ENCODE measurements at regions not wholly inside any gene's neighbourhood (a gene's known extent, or its start where the extent isn't known, plus 50 kb on each side); places are given as distances from the start of the nearest gene placed in this dataset.

DNA sequence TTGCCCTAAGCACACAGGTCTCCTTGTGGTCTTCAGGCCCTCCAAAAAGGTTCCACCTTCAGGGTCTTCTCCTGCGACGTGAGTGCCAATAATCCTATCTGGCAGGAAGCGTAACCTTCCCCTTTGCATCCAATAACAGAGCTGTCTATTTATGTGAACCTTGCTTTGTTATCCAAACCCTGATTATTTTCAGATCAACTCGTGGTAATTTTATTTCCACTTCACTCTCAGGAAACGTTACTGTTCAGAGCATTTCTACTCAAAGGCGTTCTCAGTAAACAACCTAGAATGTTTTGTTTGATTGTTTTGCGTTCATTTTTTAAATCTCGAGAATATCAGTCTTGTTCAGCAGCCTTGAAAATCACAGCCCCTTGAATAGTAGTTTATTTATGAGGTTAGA, 232.3 kb upstream of the KLF6 start:
- ATAC-seq (no peak), DNase-seq (no peak)
- H3K27ac Mint-ChIP-seq: no peak overlapping the region
- H3K4me1 Mint-ChIP-seq (ENCODE audit: low read depth): peaks cover 25% of the 10 kb centered on the region
- CTCF ChIA-PET: no interaction called here
- H3K27me3 Mint-ChIP-seq: peaks cover 2% of the 10 kb centered on the region
- no peaks in the 10 kb centered on the region for H3K36me3 Mint-ChIP-seq (ENCODE audit: low read depth)
- H3K9me3 Mint-ChIP-seq: peaks cover 3% of the 10 kb centered on the region
- H3K4me3 Mint-ChIP-seq: no peak overlapping the region
- intact Hi-C loops (cut with micrococcal nuclease): no loop called here
- POLR2A ChIA-PET: no interaction called here
- TF ChIP-seq, protein P1, sequence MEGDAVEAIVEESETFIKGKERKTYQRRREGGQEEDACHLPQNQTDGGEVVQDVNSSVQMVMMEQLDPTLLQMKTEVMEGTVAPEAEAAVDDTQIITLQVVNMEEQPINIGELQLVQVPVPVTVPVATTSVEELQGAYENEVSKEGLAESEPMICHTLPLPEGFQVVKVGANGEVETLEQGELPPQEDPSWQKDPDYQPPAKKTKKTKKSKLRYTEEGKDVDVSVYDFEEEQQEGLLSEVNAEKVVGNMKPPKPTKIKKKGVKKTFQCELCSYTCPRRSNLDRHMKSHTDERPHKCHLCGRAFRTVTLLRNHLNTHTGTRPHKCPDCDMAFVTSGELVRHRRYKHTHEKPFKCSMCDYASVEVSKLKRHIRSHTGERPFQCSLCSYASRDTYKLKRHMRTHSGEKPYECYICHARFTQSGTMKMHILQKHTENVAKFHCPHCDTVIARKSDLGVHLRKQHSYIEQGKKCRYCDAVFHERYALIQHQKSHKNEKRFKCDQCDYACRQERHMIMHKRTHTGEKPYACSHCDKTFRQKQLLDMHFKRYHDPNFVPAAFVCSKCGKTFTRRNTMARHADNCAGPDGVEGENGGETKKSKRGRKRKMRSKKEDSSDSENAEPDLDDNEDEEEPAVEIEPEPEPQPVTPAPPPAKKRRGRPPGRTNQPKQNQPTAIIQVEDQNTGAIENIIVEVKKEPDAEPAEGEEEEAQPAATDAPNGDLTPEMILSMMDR (IDR thresholded peaks at IDR 0.05): no peak

GRCh38 chr10:4016214-4016740, 231.3 kb upstream of the KLF6 start:
- Mint-ChIP-seq H3K4me1 (ENCODE audit: low read depth) (peaks cover 23% of the 10 kb centered on the region), H3K9me3 (peaks cover 3% of the 10 kb centered on the region), H3K27me3 (peaks cover 2% of the 10 kb centered on the region), H3K36me3 (ENCODE audit: low read depth) (no peaks in the 10 kb centered on the region), H3K27ac (no peak overlapping the region), H3K4me3 (no peak overlapping the region)
- TF ChIP-seq, protein P1 (IDR thresholded peaks at IDR 0.05): no peak
- no peak for DNase-seq
- intact Hi-C loops (cut with micrococcal nuclease): no loop called here
- CTCF ChIA-PET: no interaction called here
- no peak for ATAC-seq
- POLR2A ChIA-PET: interaction anchor here (1.4 kb wide), 1 partner anchor 111 kb away, joined by 3 read pairs; no protein-coding TSS in a partner anchor

DNA sequence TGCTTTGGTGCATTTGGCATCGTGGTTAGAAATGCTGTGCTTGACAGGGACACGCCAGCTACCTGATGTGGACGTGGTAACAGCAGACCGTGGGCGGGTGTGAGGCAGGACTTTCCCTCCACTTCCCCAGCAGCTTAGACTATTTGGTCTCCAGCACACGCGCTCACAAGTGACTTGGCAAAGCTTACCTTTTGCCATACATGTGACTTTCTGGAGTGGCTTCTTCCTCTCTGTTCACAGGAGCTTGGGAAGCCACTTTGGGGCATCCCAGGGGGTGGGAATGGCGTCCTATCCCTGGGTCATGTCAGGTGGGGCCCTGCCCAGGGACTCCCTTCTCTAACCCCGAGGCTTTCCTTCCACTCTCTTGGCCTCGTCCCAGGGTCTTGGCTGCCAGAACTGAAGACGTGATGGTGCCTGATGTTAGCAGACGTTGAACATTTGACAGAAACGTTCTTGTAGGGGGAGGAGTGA, 228.7 kb upstream of the KLF6 start:
- ChIA-PET POLR2A (no interaction called here), CTCF (no interaction called here)
- Mint-ChIP-seq H3K9me3 (no peaks in the 10 kb centered on the region), H3K27ac (peak overlapping the region; percentile 60), H3K4me3 (no peak overlapping the region), H3K27me3 (peaks cover 2% of the 10 kb centered on the region), H3K4me1 (ENCODE audit: low read depth) (peaks cover 21% of the 10 kb centered on the region), H3K36me3 (ENCODE audit: low read depth) (no peaks in the 10 kb centered on the region)
- ATAC-seq (peak; percentile 90), DNase-seq (peak; percentile 92)
- intact Hi-C loops (cut with micrococcal nuclease): no loop called here
- TF ChIP-seq, protein P1 (IDR thresholded peaks at IDR 0.05): no peak

GRCh38 chr10:4012848-4013247, 227.8 kb upstream of the KLF6 start:
- Mint-ChIP-seq H3K27me3 (peaks cover 2% of the 10 kb centered on the region), H3K36me3 (ENCODE audit: low read depth) (no peaks in the 10 kb centered on the region), H3K4me1 (ENCODE audit: low read depth) (peaks cover 16% of the 10 kb centered on the region), H3K9me3 (no peaks in the 10 kb centered on the region), H3K4me3 (no peak overlapping the region), H3K27ac (no peak overlapping the region)
- CTCF ChIA-PET: interaction anchor here (0.7 kb wide), 1 partner anchor 60 kb away, joined by 3 read pairs; no protein-coding TSS in a partner anchor
- no peak for ATAC-seq
- DNase-seq: no peak
- TF ChIP-seq, protein P1 (IDR thresholded peaks at IDR 0.05): no peak
- intact Hi-C loops (cut with micrococcal nuclease): no loop called here
- POLR2A ChIA-PET: no interaction called here

DNA sequence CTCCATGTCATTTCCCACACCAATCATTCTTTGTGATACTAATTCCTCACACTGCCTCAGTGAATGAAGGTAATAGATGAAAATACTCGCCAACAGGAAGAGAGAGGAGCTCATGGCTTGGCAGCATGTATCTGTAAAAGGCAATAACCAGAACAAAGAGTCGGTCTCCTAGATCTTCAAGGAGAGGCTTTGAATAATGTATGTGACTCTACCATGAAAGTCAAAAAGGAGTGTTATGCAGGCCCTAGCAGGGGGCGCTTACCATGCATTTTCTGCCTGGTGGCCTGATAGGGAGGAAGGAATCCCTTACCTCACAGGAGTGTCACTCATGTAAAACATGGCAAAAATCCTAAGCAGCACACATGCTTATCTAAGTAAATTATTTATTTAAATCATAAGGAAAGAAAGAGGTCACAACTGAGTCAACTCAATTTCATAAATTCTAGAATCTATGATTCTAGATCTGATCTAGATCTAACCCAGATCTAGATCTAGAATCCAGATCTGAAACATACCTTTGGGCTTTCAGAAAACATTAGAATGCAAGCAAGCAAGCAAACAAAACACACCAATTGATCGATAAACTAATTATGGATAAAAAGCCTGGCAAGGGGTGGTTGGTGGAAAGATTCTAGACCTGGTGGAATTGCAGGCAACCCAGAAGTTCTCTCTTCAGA, 226.3 kb upstream of the KLF6 start:
- TF ChIP-seq, protein P1 (IDR thresholded peaks at IDR 0.05): no peak
- DNase-seq (no peak), ATAC-seq (no peak)
- Mint-ChIP-seq H3K36me3 (ENCODE audit: low read depth) (no peaks in the 10 kb centered on the region), H3K9me3 (no peaks in the 10 kb centered on the region), H3K27me3 (peaks cover 2% of the 10 kb centered on the region), H3K4me1 (ENCODE audit: low read depth) (peaks cover 14% of the 10 kb centered on the region), H3K27ac (no peak overlapping the region), H3K4me3 (no peak overlapping the region)
- POLR2A ChIA-PET: no interaction called here
- intact Hi-C loops (cut with micrococcal nuclease): no loop called here
- CTCF ChIA-PET: no interaction called here
